KMS-11 (cell line): ENCODE measurements at regions not wholly inside any gene's neighbourhood (a gene's known extent, or its start where the extent isn't known, plus 50 kb on each side); places are given as distances from the start of the nearest gene placed in this dataset.

ENCODE experiments used
- H2AFZ ChIP-seq: fragments of 200-600 bp; sonication (generic); 2 replicates; pipeline ENCODE4 v1.6.1; 2016; ENCODE audit warnings: antibody characterized with exemption, mixed run types, low read depth
- H3K27ac ChIP-seq: fragments of 200-600 bp; sonication (generic); 2 replicates; pipeline ENCODE4 v1.6.1; 2016; ENCODE audit warnings: mild to moderate bottlenecking, mixed run types
- H3K27me3 ChIP-seq: fragments of 200-600 bp; sonication (generic); 2 replicates; pipeline ENCODE4 v1.6.1; 2017; ENCODE audit warnings: mild to moderate bottlenecking, low read depth, mixed run types, moderate library complexity; ENCODE audit not compliant: insufficient read depth
- H3K36me3 ChIP-seq: fragments of 200-600 bp; sonication (generic); 2 replicates; pipeline ENCODE4 v1.6.1; 2017; ENCODE audit warnings: mild to moderate bottlenecking, mixed run types; ENCODE audit not compliant: insufficient read depth
- H3K4me1 ChIP-seq: fragments of 200-600 bp; sonication (generic); 2 replicates; pipeline ENCODE4 v1.6.1; 2016; ENCODE audit warnings: mild to moderate bottlenecking, low read depth, mixed run types; ENCODE audit not compliant: poor library complexity, severe bottlenecking
- H3K4me2 ChIP-seq: fragments of 200-600 bp; sonication (generic); 2 replicates; pipeline ENCODE4 v1.7.0; 2016; ENCODE audit warnings: mild to moderate bottlenecking, mixed run types
- H3K4me3 ChIP-seq: fragments of 200-600 bp; sonication (generic); IDR thresholded peaks from 2 replicates; pipeline ENCODE4 v1.6.1; 2017; ENCODE audit warnings: low read depth, low read length, mixed read lengths; ENCODE audit not compliant: insufficient read depth
- H3K79me2 ChIP-seq: fragments of 200-600 bp; sonication (generic); 2 replicates; pipeline ENCODE4 v1.6.1; 2016; ENCODE audit warnings: low read depth, mixed run types; ENCODE audit not compliant: insufficient read depth
- H3K9ac ChIP-seq: fragments of 200-600 bp; sonication (generic); 2 replicates; pipeline ENCODE4 v1.6.1; 2016; ENCODE audit warnings: mild to moderate bottlenecking, mixed run types
- H4K20me1 ChIP-seq: fragments of 200-600 bp; sonication (generic); 2 replicates; pipeline ENCODE4 v1.6.1; 2016; ENCODE audit warnings: mild to moderate bottlenecking, mixed run types; ENCODE audit not compliant: insufficient read depth
- TF ChIP-seq, protein P1 (sequence below): fragments of 200-600 bp; sonication (generic); conservative IDR thresholded peaks from 2 replicates; pipeline ENCODE4 v1.6.1; 2017; ENCODE audit warnings: low read depth, mild to moderate bottlenecking, antibody characterized with exemption, low read length, moderate library complexity, mixed read lengths

GRCh38 chr10:78815702-78816334 is 252.9 kb upstream of the ZMIZ1 start:
- Histone ChIP-seq H3K27me3 (no peaks in the 10 kb centered on the region), H4K20me1 (no peaks in the 10 kb centered on the region), H3K4me1 (no peaks in the 10 kb centered on the region), H3K79me2 (no peaks in the 10 kb centered on the region), H2AFZ (no peak overlapping the region), H3K4me2 (no peak overlapping the region), H3K9ac (no peak overlapping the region), H3K36me3 (no peaks in the 10 kb centered on the region), H3K4me3 (no peak overlapping the region), H3K27ac (no peak overlapping the region)
- TF ChIP-seq, protein P1, sequence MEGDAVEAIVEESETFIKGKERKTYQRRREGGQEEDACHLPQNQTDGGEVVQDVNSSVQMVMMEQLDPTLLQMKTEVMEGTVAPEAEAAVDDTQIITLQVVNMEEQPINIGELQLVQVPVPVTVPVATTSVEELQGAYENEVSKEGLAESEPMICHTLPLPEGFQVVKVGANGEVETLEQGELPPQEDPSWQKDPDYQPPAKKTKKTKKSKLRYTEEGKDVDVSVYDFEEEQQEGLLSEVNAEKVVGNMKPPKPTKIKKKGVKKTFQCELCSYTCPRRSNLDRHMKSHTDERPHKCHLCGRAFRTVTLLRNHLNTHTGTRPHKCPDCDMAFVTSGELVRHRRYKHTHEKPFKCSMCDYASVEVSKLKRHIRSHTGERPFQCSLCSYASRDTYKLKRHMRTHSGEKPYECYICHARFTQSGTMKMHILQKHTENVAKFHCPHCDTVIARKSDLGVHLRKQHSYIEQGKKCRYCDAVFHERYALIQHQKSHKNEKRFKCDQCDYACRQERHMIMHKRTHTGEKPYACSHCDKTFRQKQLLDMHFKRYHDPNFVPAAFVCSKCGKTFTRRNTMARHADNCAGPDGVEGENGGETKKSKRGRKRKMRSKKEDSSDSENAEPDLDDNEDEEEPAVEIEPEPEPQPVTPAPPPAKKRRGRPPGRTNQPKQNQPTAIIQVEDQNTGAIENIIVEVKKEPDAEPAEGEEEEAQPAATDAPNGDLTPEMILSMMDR = no peak

DNA sequence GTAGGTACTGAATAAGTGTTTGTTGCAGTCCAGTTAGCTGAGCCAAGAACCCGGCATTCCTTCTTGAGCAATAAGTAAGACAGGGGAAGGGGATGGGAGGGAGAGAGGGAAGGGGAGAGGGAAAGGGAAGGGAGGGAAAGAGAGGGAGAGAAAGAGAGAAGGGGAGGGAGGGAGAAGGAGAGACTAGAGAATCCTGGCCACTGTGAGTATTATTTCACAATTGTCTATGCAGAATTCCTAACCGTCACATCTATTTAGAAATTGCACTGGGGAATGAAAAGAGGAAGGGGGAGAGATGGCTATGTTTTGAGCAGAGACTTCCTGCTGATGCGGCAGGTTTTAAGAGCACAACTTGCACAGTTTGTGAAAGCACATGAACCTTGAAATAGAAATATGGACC is 251.4 kb upstream of the ZMIZ1 start:
- H3K79me2 ChIP-seq = no peaks in the 10 kb centered on the region
- H3K4me3 ChIP-seq = no peak overlapping the region
- no peaks in the 10 kb centered on the region for H4K20me1 ChIP-seq
- TF ChIP-seq, protein P1 = no peak
- H3K4me1 ChIP-seq = no peaks in the 10 kb centered on the region
- no peaks in the 10 kb centered on the region for H3K36me3 ChIP-seq
- no peak overlapping the region for H3K9ac ChIP-seq
- no peak overlapping the region for H2AFZ ChIP-seq
- no peak overlapping the region for H3K27ac ChIP-seq
- H3K4me2 ChIP-seq = no peak overlapping the region
- H3K27me3 ChIP-seq = no peaks in the 10 kb centered on the region

DNA sequence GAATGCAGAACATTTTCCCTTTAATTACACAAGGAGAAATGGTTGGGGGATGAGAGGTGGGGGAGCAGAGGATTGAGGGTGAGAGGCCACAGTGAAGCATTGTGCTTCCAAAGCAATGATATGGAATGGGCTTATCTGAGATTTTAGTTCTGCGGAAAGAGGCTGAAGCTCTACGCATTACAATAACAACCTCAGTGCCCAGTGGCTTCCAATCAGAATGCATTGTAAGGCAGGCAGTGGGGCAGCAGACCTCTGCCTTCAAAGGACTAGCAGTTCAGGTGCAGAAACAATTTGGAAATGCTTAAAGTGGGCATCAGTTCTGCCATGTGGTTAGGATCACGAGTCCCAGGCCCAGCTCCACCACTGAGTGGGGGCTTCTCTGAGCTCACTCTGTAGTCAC is 251.0 kb upstream of the ZMIZ1 start:
- no peak overlapping the region for H2AFZ ChIP-seq
- no peaks in the 10 kb centered on the region for H4K20me1 ChIP-seq
- H3K27me3 ChIP-seq = no peaks in the 10 kb centered on the region
- no peak overlapping the region for H3K9ac ChIP-seq
- TF ChIP-seq, protein P1 = no peak
- no peak overlapping the region for H3K27ac ChIP-seq
- no peak overlapping the region for H3K4me3 ChIP-seq
- H3K79me2 ChIP-seq = no peaks in the 10 kb centered on the region
- H3K36me3 ChIP-seq = no peaks in the 10 kb centered on the region
- no peak overlapping the region for H3K4me2 ChIP-seq
- H3K4me1 ChIP-seq = no peaks in the 10 kb centered on the region

DNA sequence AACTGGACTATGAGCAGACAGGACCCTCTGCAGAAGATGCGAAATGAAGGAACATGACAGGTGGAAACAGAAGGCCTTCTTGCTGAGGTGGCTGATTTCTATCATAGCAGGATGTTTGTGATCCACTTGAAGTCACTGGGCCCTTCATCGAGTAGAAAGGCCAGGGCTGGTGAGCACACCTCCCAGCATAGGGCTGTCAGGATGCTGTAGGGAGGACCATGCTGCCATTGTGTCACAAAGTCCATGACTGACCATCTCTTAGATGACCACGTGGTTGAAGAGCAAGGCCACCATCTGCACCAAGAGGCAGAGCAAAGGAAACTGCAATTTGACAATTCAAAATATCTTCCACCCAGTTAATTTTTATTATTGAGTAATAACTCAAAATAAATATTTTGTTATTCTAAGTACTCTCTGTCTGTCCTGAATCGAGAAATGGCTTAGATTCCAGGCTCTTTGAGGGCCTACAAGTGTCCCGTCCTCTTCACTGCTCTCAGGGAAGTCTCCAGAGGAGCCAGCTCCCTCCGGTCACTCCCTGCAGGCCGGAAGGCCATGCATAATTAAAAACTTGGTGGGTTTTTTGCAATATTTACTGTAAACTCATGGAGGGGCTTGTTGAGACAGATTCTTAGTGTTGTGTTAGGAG is 249.3 kb upstream of the ZMIZ1 start:
- no peaks in the 10 kb centered on the region for H3K27me3 ChIP-seq
- no peak overlapping the region for H3K4me2 ChIP-seq
- no peak overlapping the region for H3K9ac ChIP-seq
- no peaks in the 10 kb centered on the region for H4K20me1 ChIP-seq
- H2AFZ ChIP-seq = no peak overlapping the region
- no peaks in the 10 kb centered on the region for H3K36me3 ChIP-seq
- H3K27ac ChIP-seq = no peak overlapping the region
- no peak overlapping the region for H3K4me3 ChIP-seq
- no peaks in the 10 kb centered on the region for H3K79me2 ChIP-seq
- H3K4me1 ChIP-seq = no peaks in the 10 kb centered on the region
- TF ChIP-seq, protein P1 = no peak
